ENCODE measurements at regions not wholly inside any gene's neighbourhood (a gene's known extent, or its start where the extent isn't known, plus 50 kb on each side); places are given as distances from the start of the nearest gene placed in this dataset.

DNA sequence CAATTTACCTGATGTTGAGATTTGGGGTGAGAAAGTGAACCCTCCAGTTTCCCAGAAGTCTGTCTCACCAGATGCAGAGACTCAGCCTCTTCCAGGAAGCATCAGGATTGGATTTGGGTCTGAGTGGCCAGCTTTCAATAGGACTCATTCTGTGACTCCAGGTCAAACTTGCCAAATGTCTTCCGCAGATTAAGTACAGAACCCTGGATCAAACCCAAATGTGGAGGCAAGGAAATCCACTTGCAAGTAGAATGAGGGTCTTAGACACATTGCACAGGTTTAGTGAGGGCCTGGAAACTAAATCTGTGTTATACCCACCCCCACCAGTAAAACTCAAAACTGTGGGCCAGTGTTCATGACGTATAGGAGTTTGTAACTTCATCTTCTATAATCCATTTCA, 372.2 kb upstream of the MGMT start:
- TF ChIP-seq, protein P1, sequence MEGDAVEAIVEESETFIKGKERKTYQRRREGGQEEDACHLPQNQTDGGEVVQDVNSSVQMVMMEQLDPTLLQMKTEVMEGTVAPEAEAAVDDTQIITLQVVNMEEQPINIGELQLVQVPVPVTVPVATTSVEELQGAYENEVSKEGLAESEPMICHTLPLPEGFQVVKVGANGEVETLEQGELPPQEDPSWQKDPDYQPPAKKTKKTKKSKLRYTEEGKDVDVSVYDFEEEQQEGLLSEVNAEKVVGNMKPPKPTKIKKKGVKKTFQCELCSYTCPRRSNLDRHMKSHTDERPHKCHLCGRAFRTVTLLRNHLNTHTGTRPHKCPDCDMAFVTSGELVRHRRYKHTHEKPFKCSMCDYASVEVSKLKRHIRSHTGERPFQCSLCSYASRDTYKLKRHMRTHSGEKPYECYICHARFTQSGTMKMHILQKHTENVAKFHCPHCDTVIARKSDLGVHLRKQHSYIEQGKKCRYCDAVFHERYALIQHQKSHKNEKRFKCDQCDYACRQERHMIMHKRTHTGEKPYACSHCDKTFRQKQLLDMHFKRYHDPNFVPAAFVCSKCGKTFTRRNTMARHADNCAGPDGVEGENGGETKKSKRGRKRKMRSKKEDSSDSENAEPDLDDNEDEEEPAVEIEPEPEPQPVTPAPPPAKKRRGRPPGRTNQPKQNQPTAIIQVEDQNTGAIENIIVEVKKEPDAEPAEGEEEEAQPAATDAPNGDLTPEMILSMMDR (IDR thresholded peaks at IDR 0.05; ENCODE audit: borderline replicate concordance, extremely low read depth, low read length, poor library complexity, severe bottlenecking): no peak
- no peak for TF ChIP-seq EZH2 (IDR thresholded peaks at IDR 0.05; ENCODE audit: borderline replicate concordance, low read depth, low read length, severe bottlenecking)
